Uterus (tissue), 2 donors: ENCODE measurements at regions not wholly inside any gene's neighbourhood (a gene's known extent, or its start where the extent isn't known, plus 50 kb on each side); places are given as distances from the start of the nearest gene placed in this dataset.

Experiments
- CTCF ChIP-seq, 4 experiments: fragments of 200-600 bp in 2 of 4; fragments of 450-650 bp in 2 of 4; sonication (generic) in 2 of 4; IDR thresholded peaks; one replicate each; pipeline ENCODE4 v1.5.1; 2016 to 2019; ENCODE audit warnings: antibody characterized with exemption in 4 of 4, mild to moderate bottlenecking in 2 of 4, moderate library complexity in 1 of 4
- POLR2A ChIP-seq, 2 donors: fragments of 450-650 bp; IDR thresholded peaks; one replicate each; pipeline ENCODE4 v1.6.1; 2016; ENCODE audit warnings: antibody characterized with exemption in 2 of 2, mild to moderate bottlenecking in 1 of 2, moderate library complexity in 1 of 2

- TF ChIP-seq POLR2A (IDR thresholded peaks at IDR 0.05) (no peak), CTCF (IDR thresholded peaks at IDR 0.05) (no peak)
Observed at GRCh38 chr3:76432396-76432795, 607.5 kb upstream of the ROBO2 start.
